ENCODE measurements at regions not wholly inside any gene's neighbourhood (a gene's known extent, or its start where the extent isn't known, plus 50 kb on each side); places are given as distances from the start of the nearest gene placed in this dataset.
A peak's percentile ranks its signal among the peaks of the same experiment; 100 is the strongest.

DNA sequence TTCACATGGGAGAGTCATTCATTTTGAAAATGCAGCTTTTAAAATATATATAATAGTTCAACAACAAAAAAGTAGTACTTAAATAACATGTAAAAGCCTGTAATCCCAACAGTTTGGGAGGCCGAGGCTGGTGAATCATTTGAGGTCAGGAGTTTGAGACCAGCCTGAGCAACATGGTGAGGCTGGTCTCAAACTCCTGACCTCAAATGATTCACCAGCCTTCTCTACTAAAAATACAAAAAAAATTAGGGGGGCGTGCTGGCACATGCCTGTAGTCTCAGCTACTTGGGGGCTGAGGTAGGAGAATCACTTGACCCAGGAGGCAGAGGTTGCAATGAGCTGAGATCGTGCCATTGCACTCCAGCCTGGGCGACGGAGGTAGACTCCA is 256.3 kb upstream of the RGS6 start:
- H3K4me1 ChIP-seq: no peaks in the 10 kb centered on the region
- WGBS, 5 donors: 96 to 98% (median 97%) methylated on average over 5 of the region's 5 CpGs
- H3K27me3 ChIP-seq (replicated peaks in 1 of 7): no peaks in the 10 kb centered on the region
- peaks cover 8 to 69% (median 23%) of the 10 kb centered on the region in 6 donors for H3K36me3 ChIP-seq
- H3K9me3 ChIP-seq: peaks cover 0 to 10% (median 0%) of the 10 kb centered on the region in 8 donors
- intact Hi-C loops (cut with DNase I; ENCODE audit: low total_unique reads): no loop called here
- TF ChIP-seq POLR2A (IDR thresholded peaks at IDR 0.05) (no peak), POLR2AphosphoS5 (IDR thresholded peaks at IDR 0.05) (no peak)
- TF ChIP-seq, protein P1, sequence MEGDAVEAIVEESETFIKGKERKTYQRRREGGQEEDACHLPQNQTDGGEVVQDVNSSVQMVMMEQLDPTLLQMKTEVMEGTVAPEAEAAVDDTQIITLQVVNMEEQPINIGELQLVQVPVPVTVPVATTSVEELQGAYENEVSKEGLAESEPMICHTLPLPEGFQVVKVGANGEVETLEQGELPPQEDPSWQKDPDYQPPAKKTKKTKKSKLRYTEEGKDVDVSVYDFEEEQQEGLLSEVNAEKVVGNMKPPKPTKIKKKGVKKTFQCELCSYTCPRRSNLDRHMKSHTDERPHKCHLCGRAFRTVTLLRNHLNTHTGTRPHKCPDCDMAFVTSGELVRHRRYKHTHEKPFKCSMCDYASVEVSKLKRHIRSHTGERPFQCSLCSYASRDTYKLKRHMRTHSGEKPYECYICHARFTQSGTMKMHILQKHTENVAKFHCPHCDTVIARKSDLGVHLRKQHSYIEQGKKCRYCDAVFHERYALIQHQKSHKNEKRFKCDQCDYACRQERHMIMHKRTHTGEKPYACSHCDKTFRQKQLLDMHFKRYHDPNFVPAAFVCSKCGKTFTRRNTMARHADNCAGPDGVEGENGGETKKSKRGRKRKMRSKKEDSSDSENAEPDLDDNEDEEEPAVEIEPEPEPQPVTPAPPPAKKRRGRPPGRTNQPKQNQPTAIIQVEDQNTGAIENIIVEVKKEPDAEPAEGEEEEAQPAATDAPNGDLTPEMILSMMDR (IDR thresholded peaks at IDR 0.05 in 8 of 11, conservative IDR thresholded peaks at IDR 0.05 in 3 of 11): no peak
- H3K4me3 ChIP-seq: no peak overlapping the region
- DNase-seq: no peak
- H3K27ac ChIP-seq: no peak overlapping the region

DNA sequence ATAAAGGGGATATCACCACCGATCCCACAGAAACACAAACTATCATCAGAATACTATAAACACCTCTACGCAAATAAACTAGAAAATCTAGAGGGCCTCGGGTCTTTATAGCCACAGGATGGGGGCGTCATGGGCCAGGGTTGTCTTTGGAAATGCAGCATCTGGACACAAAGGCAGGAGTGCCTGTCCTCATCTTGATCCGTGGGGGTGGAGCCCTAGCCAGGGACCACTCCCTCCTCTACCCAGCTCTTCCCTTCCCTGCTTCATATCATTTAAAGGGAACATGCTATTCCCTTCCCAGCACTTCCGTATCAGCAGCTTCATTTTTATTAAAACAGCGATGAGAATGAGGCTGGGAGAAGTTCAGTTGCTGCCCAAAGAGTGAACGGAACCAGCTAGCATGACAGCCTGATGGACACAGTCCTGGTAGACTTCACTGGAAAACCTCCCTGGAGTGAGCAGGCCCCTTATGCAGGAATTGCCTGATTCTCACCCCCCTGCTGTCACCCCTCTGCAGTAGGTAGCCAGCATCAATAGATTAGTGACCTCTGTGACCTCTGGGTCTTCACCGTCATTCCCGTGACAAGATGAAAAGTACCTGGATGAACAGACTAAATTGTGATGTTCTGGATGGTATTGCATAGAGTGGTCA is 251.4 kb upstream of the RGS6 start:
- peaks cover 0 to 58% (median 22%) of the 10 kb centered on the region in 6 donors for H3K36me3 ChIP-seq
- H3K9me3 ChIP-seq: peaks cover 0 to 10% (median 0%) of the 10 kb centered on the region in 8 donors
- no peak for TF ChIP-seq POLR2AphosphoS5 (IDR thresholded peaks at IDR 0.05)
- no peaks in the 10 kb centered on the region for H3K4me1 ChIP-seq
- H3K4me3 ChIP-seq: no peak overlapping the region
- DNase-seq: no peak
- WGBS, 5 donors: 89 to 94% (median 92%) methylated on average over 10 of the region's 10 CpGs
- intact Hi-C loops (cut with DNase I; ENCODE audit: low total_unique reads): no loop called here
- H3K27ac ChIP-seq: no peak overlapping the region
- no peaks in the 10 kb centered on the region for H3K27me3 ChIP-seq (replicated peaks in 1 of 7)

DNA sequence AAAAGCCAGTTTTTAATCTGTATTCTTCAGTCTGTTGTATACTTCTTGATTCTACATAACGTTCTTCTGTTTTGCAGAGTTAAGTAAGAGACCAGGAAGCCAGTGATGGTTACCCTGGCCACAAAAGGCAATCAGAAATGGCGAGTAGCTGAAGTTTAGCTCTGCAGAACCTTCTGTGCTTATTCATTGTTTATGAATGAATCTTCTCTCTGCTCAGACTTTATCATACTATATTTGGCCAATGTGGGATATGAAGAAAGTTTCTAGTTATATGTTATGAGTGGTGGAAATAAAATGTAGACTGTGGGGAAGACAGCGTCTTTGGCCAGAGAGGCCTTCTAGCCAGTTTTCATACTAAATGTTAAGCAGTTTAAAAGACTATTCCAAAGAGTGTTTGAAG is 249.9 kb upstream of the RGS6 start:
- no peak for DNase-seq
- Histone ChIP-seq H3K4me1 (no peaks in the 10 kb centered on the region), H3K9me3 (peaks cover 0 to 5% (median 0%) of the 10 kb centered on the region in 8 donors), H3K27me3 (replicated peaks in 1 of 7) (no peaks in the 10 kb centered on the region), H3K27ac (no peak overlapping the region), H3K36me3 (peaks cover 0 to 60% (median 26%) of the 10 kb centered on the region in 6 donors), H3K4me3 (no peak overlapping the region)
- WGBS, 5 donors: 66 to 85% (median 78%) methylated on average over 3 of the region's 3 CpGs
- TF ChIP-seq POLR2AphosphoS5 (IDR thresholded peaks at IDR 0.05) (no peak), POLR2A (IDR thresholded peaks at IDR 0.05) (no peak)
- TF ChIP-seq, protein P1 (IDR thresholded peaks at IDR 0.05 in 8 of 11, conservative IDR thresholded peaks at IDR 0.05 in 3 of 11): no peak
- intact Hi-C loops (cut with DNase I; ENCODE audit: low total_unique reads): no loop called here

DNA sequence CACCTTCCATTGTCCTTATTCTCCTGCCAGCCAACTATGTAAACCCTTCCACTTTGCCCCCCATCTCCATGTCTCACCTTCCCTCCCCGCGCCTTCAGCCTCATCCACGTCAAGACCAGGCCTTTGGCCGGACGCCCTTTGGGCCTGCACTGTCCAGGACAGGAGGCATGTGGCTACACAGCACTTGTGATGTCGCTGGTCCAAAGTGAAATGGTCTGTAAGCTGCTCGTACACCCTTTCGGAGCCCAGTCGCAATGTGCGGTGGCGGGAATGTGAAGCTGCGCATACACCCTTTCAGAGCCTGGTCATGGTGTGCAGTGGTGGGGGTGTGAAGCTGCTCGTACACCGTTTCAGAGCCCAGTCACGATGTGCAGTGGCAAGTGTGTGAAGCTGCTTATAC is 247.9 kb upstream of the RGS6 start:
- no peak for DNase-seq

DNA sequence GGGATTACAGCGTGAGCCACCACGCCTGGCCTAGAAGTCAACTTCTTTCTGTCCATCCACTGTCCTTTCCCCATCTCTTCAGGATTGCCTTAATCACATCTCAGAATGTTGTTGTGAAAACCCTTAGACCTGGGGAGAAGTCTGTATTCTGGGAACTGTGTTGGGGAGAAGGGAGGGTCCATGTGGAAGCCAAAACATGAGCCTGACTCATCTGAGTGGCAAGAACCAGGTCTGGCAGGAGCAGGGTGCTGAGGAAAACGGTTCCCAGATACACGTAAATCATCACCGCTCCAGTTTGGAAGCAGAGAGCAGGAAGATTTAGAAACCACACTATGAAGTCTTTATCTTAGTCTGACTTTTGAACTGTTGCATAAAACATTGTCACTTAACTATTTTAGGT is 245.6 kb upstream of the RGS6 start:
- H3K4me3 ChIP-seq: no peak overlapping the region
- H3K9me3 ChIP-seq: no peaks in the 10 kb centered on the region
- peaks cover 0 to 84% (median 28%) of the 10 kb centered on the region in 6 donors for H3K36me3 ChIP-seq
- H3K4me1 ChIP-seq: peaks cover 0 to under 1% (median 0%) of the 10 kb centered on the region in 6 donors
- peak overlapping the region in 2 of 8 donors; percentile 4 to 20 for H3K27ac ChIP-seq
- no peaks in the 10 kb centered on the region for H3K27me3 ChIP-seq (replicated peaks in 1 of 7)
- intact Hi-C loops (cut with DNase I; ENCODE audit: low total_unique reads): no loop called here
- TF ChIP-seq, protein P1 (IDR thresholded peaks at IDR 0.05 in 8 of 11, conservative IDR thresholded peaks at IDR 0.05 in 3 of 11): no peak
- TF ChIP-seq POLR2AphosphoS5 (IDR thresholded peaks at IDR 0.05) (no peak), POLR2A (IDR thresholded peaks at IDR 0.05) (no peak)
- no peak for DNase-seq
- 83 to 95% (median 87%) methylated on average over 5 of the region's 5 CpGs for WGBS, 5 donors

More for the DNA sequence above, 247.9 kb upstream of the RGS6 start:
- Histone ChIP-seq H3K4me1 (no peaks in the 10 kb centered on the region), H3K36me3 (peaks cover 0 to 68% (median 28%) of the 10 kb centered on the region in 6 donors), H3K27me3 (replicated peaks in 1 of 7) (no peaks in the 10 kb centered on the region), H3K4me3 (no peak overlapping the region), H3K9me3 (no peaks in the 10 kb centered on the region), H3K27ac (no peak overlapping the region)
- TF ChIP-seq POLR2A (IDR thresholded peaks at IDR 0.05): no peak
- peak in 1 of 3 donors; percentile 35 for TF ChIP-seq POLR2AphosphoS5 (IDR thresholded peaks at IDR 0.05)
- intact Hi-C loops (cut with DNase I; ENCODE audit: low total_unique reads): no loop called here
- WGBS, 5 donors: 95 to 99% (median 97%) methylated on average over 8 to 15 of the region's 15 CpGs
